NT2/D1 (cell line): ENCODE measurements at regions not wholly inside any gene's neighbourhood (a gene's known extent, or its start where the extent isn't known, plus 50 kb on each side); places are given as distances from the start of the nearest gene placed in this dataset.
"Not testable (repeated sequence)": the region's sequence is repeated elsewhere in the genome, so short reads cannot be mapped to it uniquely, and the experiment has no call there.

Experiments used
- DNase-seq: peaks from one replicate; pipeline ENCODE4 v3.0.0-alpha.2; 2011; ENCODE audit warnings: low read depth, low spot score
- H3K27me3 ChIP-seq: 2 replicates; pipeline ENCODE4 v1.6.0; 2011; ENCODE audit warnings: mild to moderate bottlenecking; ENCODE audit not compliant: insufficient read length, insufficient read depth
- H3K36me3 ChIP-seq: 2 replicates; pipeline ENCODE4 v1.6.1; 2011; ENCODE audit warnings: mild to moderate bottlenecking, low read length, mixed read lengths; ENCODE audit not compliant: insufficient read depth, insufficient read length
- H3K4me1 ChIP-seq: 2 replicates; pipeline ENCODE4 v1.5.1; 2011; ENCODE audit not compliant: insufficient read depth, insufficient read length
- H3K4me3 ChIP-seq: 2 replicates; pipeline ENCODE4 v1.5.1; 2011; ENCODE audit warnings: low read depth; ENCODE audit not compliant: insufficient read length
- H3K9ac ChIP-seq: 2 replicates; pipeline ENCODE4 v1.6.0; 2011; ENCODE audit warnings: low read depth; ENCODE audit not compliant: insufficient read length
- H3K9me3 ChIP-seq: 2 replicates; pipeline ENCODE4 v1.5.1; 2011; ENCODE audit warnings: mild to moderate bottlenecking, low read length; ENCODE audit not compliant: insufficient read depth
- SUZ12 ChIP-seq: IDR thresholded peaks from 2 replicates; pipeline ENCODE4 v1.6.1; 2011; ENCODE audit not compliant: insufficient read length, insufficient read depth; ENCODE audit errors: extremely low read depth
- YY1 ChIP-seq: IDR thresholded peaks from 2 replicates; pipeline ENCODE4 v1.6.1; 2011; ENCODE audit not compliant: insufficient read length, insufficient read depth
- ZNF274 ChIP-seq: IDR thresholded peaks from 2 replicates; pipeline ENCODE4 v1.6.1; 2011; ENCODE audit warnings: mild to moderate bottlenecking, low read depth, low read length

GRCh38 chr6:50962213-50962759, 143.6 kb downstream of the TFAP2B start:
- TF ChIP-seq YY1 (no peak), SUZ12 (no peak), ZNF274 (no peak)
- Histone ChIP-seq H3K9me3 (no peaks in the 10 kb centered on the region), H3K27me3 (no peaks in the 10 kb centered on the region), H3K36me3 (no peaks in the 10 kb centered on the region), H3K4me3 (no peak overlapping the region), H3K9ac (no peak overlapping the region), H3K4me1 (no peaks in the 10 kb centered on the region)
- no peak for DNase-seq

- no peaks in the 10 kb centered on the region for H3K9me3 ChIP-seq
- no peaks in the 10 kb centered on the region for H3K27me3 ChIP-seq
- H3K9ac ChIP-seq: no peak overlapping the region
- no peak for DNase-seq
- TF ChIP-seq YY1 (no peak), ZNF274 (no peak), SUZ12 (no peak)
- H3K4me1 ChIP-seq: no peaks in the 10 kb centered on the region
- no peak overlapping the region for H3K4me3 ChIP-seq
- H3K36me3 ChIP-seq: no peaks in the 10 kb centered on the region
Observed at GRCh38 chr6:50963952-50964351, 145.3 kb downstream of the TFAP2B start.

GRCh38 chr6:50965495-50965894, 146.8 kb downstream of the TFAP2B start:
- TF ChIP-seq ZNF274 (no peak), YY1 (no peak), SUZ12 (no peak)
- H3K27me3 ChIP-seq: no peaks in the 10 kb centered on the region
- H3K9ac ChIP-seq: no peak overlapping the region
- no peaks in the 10 kb centered on the region for H3K36me3 ChIP-seq
- no peaks in the 10 kb centered on the region for H3K9me3 ChIP-seq
- DNase-seq: no peak
- H3K4me3 ChIP-seq: no peak overlapping the region
- H3K4me1 ChIP-seq: no peaks in the 10 kb centered on the region

GRCh38 chr6:50966532-50966931, 147.9 kb downstream of the TFAP2B start:
- no peaks in the 10 kb centered on the region for H3K4me1 ChIP-seq
- no peaks in the 10 kb centered on the region for H3K36me3 ChIP-seq
- TF ChIP-seq ZNF274: no peak
- TF ChIP-seq SUZ12: no peak
- H3K4me3 ChIP-seq: no peak overlapping the region
- no peak overlapping the region for H3K9ac ChIP-seq
- DNase-seq: no peak
- no peaks in the 10 kb centered on the region for H3K27me3 ChIP-seq
- no peaks in the 10 kb centered on the region for H3K9me3 ChIP-seq

GRCh38 chr6:50966986-50967385, 148.3 kb downstream of the TFAP2B start:
- Histone ChIP-seq H3K36me3 (no peaks in the 10 kb centered on the region), H3K9ac (no peak overlapping the region), H3K4me1 (no peaks in the 10 kb centered on the region), H3K4me3 (no peak overlapping the region), H3K9me3 (no peaks in the 10 kb centered on the region), H3K27me3 (no peaks in the 10 kb centered on the region)
- DNase-seq: no peak
- TF ChIP-seq SUZ12 (no peak), YY1 (no peak), ZNF274 (no peak)

GRCh38 chr6:50968246-50968645, 149.6 kb downstream of the TFAP2B start:
- not testable (repeated sequence) for H3K4me3 ChIP-seq, H3K4me1 ChIP-seq, H3K9me3 ChIP-seq, DNase-seq, H3K27me3 ChIP-seq, H3K36me3 ChIP-seq, H3K9ac ChIP-seq

- Histone ChIP-seq H3K36me3 (no peaks in the 10 kb centered on the region), H3K4me3 (no peak overlapping the region), H3K4me1 (no peaks in the 10 kb centered on the region), H3K9ac (no peak overlapping the region), H3K9me3 (no peaks in the 10 kb centered on the region), H3K27me3 (no peaks in the 10 kb centered on the region)
- TF ChIP-seq SUZ12 (no peak), ZNF274 (no peak), YY1 (no peak)
- no peak for DNase-seq
Observed at GRCh38 chr6:50970908-50971307, 152.2 kb downstream of the TFAP2B start.

- Histone ChIP-seq H3K4me1 (no peaks in the 10 kb centered on the region), H3K4me3 (no peak overlapping the region), H3K36me3 (no peaks in the 10 kb centered on the region), H3K9ac (no peak overlapping the region), H3K27me3 (no peaks in the 10 kb centered on the region), H3K9me3 (no peaks in the 10 kb centered on the region)
- TF ChIP-seq SUZ12: no peak
- no peak for TF ChIP-seq YY1
- TF ChIP-seq ZNF274: no peak
- no peak for DNase-seq
Observed at GRCh38 chr6:50973464-50973863, 154.8 kb downstream of the TFAP2B start.
